ENCODE measurements at regions not wholly inside any gene's neighbourhood (a gene's known extent, or its start where the extent isn't known, plus 50 kb on each side); places are given as distances from the start of the nearest gene placed in this dataset.

DNA sequence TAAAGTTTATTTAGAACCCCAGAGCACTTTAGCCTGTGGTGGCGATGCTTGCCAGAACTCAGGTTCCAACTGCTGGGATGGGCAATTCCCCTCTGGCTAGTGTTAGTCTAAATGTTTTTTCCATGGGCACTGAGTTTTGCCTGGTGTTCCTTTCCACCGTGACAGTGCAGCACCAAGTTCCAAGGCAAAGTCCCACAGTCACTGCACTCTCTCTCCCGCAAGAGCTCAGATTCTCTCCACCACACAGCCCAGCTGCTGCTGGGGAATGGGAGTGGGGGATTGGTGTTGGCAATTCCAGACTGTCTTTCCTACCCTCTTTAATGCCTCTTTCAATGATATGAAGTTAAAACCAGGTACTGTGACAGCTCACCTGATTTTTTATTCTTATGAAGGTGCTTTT lies 247.6 kb downstream of the ALDH8A1 start:
- H3K27ac ChIP-seq, result no peak overlapping the region
- DNase-seq (no peak), ATAC-seq (no peak)
- no peaks in the 10 kb centered on the region for H3K9me3 ChIP-seq
- TF ChIP-seq, protein P1, sequence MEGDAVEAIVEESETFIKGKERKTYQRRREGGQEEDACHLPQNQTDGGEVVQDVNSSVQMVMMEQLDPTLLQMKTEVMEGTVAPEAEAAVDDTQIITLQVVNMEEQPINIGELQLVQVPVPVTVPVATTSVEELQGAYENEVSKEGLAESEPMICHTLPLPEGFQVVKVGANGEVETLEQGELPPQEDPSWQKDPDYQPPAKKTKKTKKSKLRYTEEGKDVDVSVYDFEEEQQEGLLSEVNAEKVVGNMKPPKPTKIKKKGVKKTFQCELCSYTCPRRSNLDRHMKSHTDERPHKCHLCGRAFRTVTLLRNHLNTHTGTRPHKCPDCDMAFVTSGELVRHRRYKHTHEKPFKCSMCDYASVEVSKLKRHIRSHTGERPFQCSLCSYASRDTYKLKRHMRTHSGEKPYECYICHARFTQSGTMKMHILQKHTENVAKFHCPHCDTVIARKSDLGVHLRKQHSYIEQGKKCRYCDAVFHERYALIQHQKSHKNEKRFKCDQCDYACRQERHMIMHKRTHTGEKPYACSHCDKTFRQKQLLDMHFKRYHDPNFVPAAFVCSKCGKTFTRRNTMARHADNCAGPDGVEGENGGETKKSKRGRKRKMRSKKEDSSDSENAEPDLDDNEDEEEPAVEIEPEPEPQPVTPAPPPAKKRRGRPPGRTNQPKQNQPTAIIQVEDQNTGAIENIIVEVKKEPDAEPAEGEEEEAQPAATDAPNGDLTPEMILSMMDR (IDR thresholded peaks at IDR 0.05), result no peak
- TF ChIP-seq POLR2A (IDR thresholded peaks at IDR 0.05), result no peak
- intact Hi-C loops (cut with DNase I), result no loop called here
- H3K36me3 ChIP-seq, result no peaks in the 10 kb centered on the region
- H3K4me3 ChIP-seq, result no peak overlapping the region
- H3K4me1 ChIP-seq, result peaks cover 0 to 4% (median 0%) of the 10 kb centered on the region in 4 donors
- no peaks in the 10 kb centered on the region for H3K27me3 ChIP-seq
- WGBS (ENCODE audit: insufficient coverage, low coverage, low lambda C conversion rate, missing lambda C conversion rate), result 83% methylated on average over 1 of the region's 3 CpGs

DNA sequence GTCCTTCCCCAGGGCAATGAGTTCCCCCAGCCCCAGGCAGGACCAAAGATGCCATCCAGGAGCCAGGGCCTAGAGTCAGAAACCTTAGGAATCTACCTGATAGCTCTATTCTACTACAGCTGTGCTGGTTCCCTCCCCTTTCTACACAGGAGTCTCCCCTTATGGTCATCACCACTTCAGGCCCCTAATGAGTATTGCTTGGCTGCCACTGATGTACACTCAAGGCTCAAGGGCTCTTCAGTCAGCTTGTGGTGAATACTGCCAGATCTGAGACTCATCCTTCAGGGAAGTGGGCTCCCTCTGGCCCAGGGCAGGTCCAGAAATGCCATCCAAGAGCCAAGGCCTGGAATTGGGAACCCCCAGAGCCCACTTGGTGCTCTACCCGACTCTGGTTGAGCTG lies 248.6 kb downstream of the ALDH8A1 start:
- WGBS (ENCODE audit: insufficient coverage, low coverage, low lambda C conversion rate, missing lambda C conversion rate), result no CpG with 5 or more reads among the region's 1 CpG
- H3K27ac ChIP-seq, result no peak overlapping the region
- H3K27me3 ChIP-seq, result no peaks in the 10 kb centered on the region
- intact Hi-C loops (cut with DNase I), result no loop called here
- DNase-seq (no peak), ATAC-seq (no peak)
- H3K36me3 ChIP-seq, result no peaks in the 10 kb centered on the region
- no peaks in the 10 kb centered on the region for H3K4me1 ChIP-seq
- H3K9me3 ChIP-seq, result no peaks in the 10 kb centered on the region
- no peak for TF ChIP-seq POLR2A (IDR thresholded peaks at IDR 0.05)
- TF ChIP-seq, protein P1 (IDR thresholded peaks at IDR 0.05), result no peak
- H3K4me3 ChIP-seq, result no peak overlapping the region

DNA sequence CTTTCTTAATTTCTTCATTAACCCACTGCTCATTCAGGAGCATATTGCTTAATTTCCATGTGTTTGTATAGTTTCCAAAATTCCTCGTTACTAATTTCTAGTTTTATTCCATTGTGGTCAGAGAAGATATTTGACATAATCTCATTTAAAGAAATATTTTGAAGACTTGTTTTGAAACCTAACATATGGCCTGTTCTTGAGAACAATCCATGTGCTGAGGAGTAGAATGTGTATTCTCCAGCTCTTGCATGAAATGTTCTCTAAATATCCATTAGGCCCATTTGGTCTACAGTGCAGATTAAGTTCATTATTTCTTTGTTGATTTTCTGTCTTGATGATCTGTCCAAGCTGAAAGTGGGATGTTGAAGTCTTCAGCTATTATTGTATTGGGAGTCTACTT lies 251.7 kb downstream of the ALDH8A1 start:
- H3K9me3 ChIP-seq, result no peaks in the 10 kb centered on the region
- H3K4me3 ChIP-seq, result no peak overlapping the region
- no peaks in the 10 kb centered on the region for H3K27me3 ChIP-seq
- DNase-seq (no peak), ATAC-seq (no peak)
- H3K4me1 ChIP-seq, result no peaks in the 10 kb centered on the region
- WGBS (ENCODE audit: insufficient coverage, low coverage, low lambda C conversion rate, missing lambda C conversion rate), result 89% methylated on average over 1 of the region's 1 CpG
- H3K27ac ChIP-seq, result no peak overlapping the region
- intact Hi-C loops (cut with DNase I), result no loop called here
- H3K36me3 ChIP-seq, result no peaks in the 10 kb centered on the region
- no peak for TF ChIP-seq POLR2A (IDR thresholded peaks at IDR 0.05)
- TF ChIP-seq, protein P1 (IDR thresholded peaks at IDR 0.05), result no peak

DNA sequence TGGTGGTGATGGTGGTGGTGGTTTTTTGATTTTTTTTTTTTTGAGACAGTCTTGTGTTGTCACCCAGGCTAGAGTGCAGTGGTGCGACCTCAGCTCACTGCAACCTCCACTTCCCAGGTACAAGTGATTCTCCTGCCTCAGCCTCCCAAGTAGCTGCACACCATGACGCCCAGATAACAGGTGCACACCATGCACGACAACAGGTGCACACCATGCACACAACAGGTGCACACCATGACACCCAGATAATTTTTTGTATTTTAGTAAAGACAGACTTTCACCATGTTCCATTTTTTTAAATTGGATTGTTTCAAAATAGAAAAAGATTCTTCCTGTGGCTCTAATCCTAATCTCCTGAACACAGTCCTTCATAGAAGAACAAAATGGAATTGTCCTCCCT lies 257.9 kb downstream of the ALDH8A1 start:
- 69% methylated on average over 3 of the region's 3 CpGs for WGBS (ENCODE audit: insufficient coverage, low coverage, low lambda C conversion rate, missing lambda C conversion rate)
- Histone ChIP-seq H3K27ac (no peak overlapping the region), H3K9me3 (no peaks in the 10 kb centered on the region), H3K4me3 (no peak overlapping the region), H3K36me3 (no peaks in the 10 kb centered on the region), H3K27me3 (no peaks in the 10 kb centered on the region), H3K4me1 (no peaks in the 10 kb centered on the region)
- intact Hi-C loops (cut with DNase I), result no loop called here
- no peak for ATAC-seq
- DNase-seq, result no peak
- no peak for TF ChIP-seq POLR2A (IDR thresholded peaks at IDR 0.05)
- TF ChIP-seq, protein P1 (IDR thresholded peaks at IDR 0.05), result no peak

DNA sequence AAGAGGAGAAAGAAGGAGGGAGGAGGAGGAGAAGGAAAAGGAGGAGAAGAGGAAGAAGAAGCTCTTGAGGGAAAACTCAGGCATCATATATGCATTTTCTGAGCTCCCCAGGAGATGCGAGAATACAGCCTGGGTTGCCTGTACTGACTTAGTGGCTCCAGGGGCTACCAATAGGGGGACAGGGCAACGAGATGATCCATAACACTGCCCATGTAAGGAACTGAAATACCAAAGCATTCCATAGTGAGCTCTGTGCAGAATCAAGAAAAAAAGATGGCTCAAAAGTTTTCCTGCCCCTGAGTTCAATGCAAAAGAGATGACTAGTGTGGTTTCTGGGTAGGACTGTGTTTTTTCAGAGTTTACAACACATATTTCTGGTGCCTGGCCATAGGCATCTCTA lies 258.7 kb downstream of the ALDH8A1 start:
- Histone ChIP-seq H3K4me3 (no peak overlapping the region), H3K27me3 (no peaks in the 10 kb centered on the region), H3K4me1 (no peaks in the 10 kb centered on the region), H3K27ac (no peak overlapping the region), H3K9me3 (no peaks in the 10 kb centered on the region), H3K36me3 (no peaks in the 10 kb centered on the region)
- ATAC-seq (no peak), DNase-seq (no peak)
- WGBS (ENCODE audit: insufficient coverage, low coverage, low lambda C conversion rate, missing lambda C conversion rate), result 64% methylated on average over 2 of the region's 2 CpGs
- intact Hi-C loops (cut with DNase I), result no loop called here
- TF ChIP-seq, protein P1 (IDR thresholded peaks at IDR 0.05), result no peak
- TF ChIP-seq POLR2A (IDR thresholded peaks at IDR 0.05), result no peak

Measured in right lobe of liver (tissue), 6 donors.